ENCODE measurements at regions not wholly inside any gene's neighbourhood (a gene's known extent, or its start where the extent isn't known, plus 50 kb on each side); places are given as distances from the start of the nearest gene placed in this dataset.
"Not testable (repeated sequence)": the region's sequence is repeated elsewhere in the genome, so short reads cannot be mapped to it uniquely, and the experiment has no call there.

DNA sequence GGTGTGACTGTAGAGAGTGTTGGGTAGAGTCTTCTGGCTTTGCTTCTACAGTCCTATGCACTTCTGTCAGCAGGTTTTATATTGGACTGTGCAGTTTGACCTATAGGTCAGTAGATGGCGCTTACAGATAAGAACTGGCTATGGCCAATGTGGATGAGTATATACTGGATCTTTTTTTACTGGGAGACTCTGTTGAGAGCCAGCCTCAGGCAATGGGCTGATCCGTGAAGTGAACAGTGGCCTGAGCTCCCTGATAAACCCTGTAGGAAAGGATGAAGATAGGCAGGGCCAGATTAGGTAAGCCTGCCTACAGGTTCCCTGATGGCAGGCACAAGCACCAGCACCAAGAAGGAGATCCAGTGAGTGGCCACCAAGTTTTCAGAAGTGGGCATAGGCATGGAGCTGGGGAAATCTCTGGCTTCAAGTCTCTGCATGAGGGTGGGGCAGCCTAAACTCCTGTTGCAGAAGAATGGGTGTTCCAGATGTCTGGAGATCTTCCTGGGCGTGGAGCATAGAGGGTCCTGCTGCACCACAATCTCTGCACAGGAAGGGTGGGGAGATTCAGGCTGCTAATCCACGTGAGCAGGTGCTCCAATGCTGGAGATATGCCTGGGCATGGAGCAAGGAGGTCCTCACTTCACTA is 326.0 kb upstream of the SGO1 start:
- CTCF ChIA-PET: no interaction called here
- Mint-ChIP-seq H3K27me3 (no peaks in the 10 kb centered on the region), H3K4me1 (no peaks in the 10 kb centered on the region), H3K9me3 (no peaks in the 10 kb centered on the region), H3K4me3 (no peak overlapping the region), H3K27ac (no peak overlapping the region), H3K36me3 (ENCODE audit: low read depth) (no peaks in the 10 kb centered on the region)
- POLR2A ChIA-PET: no interaction called here
- no peak for DNase-seq

DNA sequence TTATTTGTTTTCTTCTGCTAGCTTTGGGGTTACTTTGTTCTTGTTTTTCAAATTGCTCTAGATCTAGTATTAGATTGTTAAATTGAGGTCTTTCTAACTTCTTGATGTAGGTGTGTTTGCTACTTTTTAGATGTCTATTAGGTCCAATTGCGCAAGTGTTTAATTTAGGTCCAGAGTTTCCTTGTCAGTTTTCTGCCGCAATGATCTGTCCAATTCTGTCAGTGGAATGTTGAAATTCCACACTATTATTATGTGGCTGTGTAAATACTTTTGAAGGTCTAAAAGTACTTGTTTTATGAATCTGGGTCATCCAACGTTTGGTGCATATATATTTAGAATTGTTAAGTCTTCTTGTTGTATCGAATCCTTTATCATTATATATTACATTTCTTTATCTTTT is 324.4 kb upstream of the SGO1 start:
- CTCF ChIA-PET: no interaction called here
- no peaks in the 10 kb centered on the region for H3K27me3 Mint-ChIP-seq
- no peak for DNase-seq
- no peaks in the 10 kb centered on the region for H3K4me1 Mint-ChIP-seq
- no peaks in the 10 kb centered on the region for H3K9me3 Mint-ChIP-seq
- H3K36me3 Mint-ChIP-seq (ENCODE audit: low read depth): no peaks in the 10 kb centered on the region
- POLR2A ChIA-PET: no interaction called here
- H3K27ac Mint-ChIP-seq: no peak overlapping the region
- no peak overlapping the region for H3K4me3 Mint-ChIP-seq

DNA sequence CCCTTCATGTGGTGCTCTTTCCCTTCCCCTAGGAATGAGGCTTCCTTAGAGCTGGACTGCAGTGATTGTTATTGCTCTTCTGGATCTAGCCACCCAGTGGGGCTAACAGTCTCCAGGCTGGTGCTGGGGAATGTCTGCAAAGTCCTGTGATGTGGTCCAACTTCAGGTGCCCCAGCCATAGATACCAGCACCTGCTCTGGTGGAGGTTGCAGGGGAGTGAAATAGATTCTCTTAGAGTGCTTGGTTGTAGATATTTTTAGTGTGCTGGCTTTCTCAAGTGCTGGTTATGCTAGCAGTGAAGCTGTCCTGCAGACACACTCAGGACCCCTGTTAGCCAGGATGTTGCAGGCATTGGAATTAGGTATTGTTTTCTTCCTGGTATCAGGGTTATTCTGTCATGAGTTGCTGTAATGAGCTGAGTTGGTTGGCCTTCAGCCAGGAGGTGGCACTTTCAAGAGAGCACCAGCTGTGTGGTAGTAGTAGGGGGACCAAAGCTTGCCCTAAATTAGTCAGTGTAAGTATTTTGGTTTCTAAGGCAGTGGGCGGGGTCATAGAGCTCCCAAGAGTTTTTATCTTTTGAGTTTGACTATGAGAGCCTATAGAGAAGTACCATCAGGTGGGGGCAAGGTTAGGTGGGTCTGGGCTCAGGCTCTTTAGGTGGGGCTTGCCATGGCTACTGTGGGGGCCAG is 317.5 kb upstream of the SGO1 start:
- DNase-seq: no peak
- ChIA-PET POLR2A (no interaction called here), CTCF (no interaction called here)
- no peaks in the 10 kb centered on the region for H3K4me1 Mint-ChIP-seq
- H3K9me3 Mint-ChIP-seq: peaks cover 6% of the 10 kb centered on the region
- H3K27ac Mint-ChIP-seq: no peak overlapping the region
- no peaks in the 10 kb centered on the region for H3K27me3 Mint-ChIP-seq
- no peaks in the 10 kb centered on the region for H3K36me3 Mint-ChIP-seq (ENCODE audit: low read depth)
- H3K4me3 Mint-ChIP-seq: no peak overlapping the region

DNA sequence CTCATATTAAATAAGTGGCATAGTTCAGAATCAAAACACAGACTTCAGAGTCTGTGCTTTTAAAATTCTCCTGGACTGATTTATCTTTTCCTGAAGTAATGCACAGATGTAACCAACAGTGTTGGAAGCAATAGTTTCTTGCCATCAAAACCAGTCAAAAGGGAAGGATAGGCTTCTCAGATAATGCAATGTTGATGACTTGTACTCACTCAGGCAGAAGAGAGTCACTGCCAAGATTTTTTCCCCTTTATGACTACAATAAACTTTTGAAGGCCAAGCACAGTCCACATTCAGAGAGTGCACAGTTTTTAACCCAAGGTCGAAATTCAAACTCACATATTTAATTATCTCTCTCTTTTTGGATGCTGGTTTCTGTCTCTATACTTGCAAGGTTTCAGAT is 305.0 kb upstream of the SGO1 start:
- no peak overlapping the region for H3K27ac Mint-ChIP-seq
- no peaks in the 10 kb centered on the region for H3K4me1 Mint-ChIP-seq
- H3K4me3 Mint-ChIP-seq: no peak overlapping the region
- H3K9me3 Mint-ChIP-seq: no peaks in the 10 kb centered on the region
- H3K27me3 Mint-ChIP-seq: no peaks in the 10 kb centered on the region
- ChIA-PET POLR2A (no interaction called here), CTCF (no interaction called here)
- no peaks in the 10 kb centered on the region for H3K36me3 Mint-ChIP-seq (ENCODE audit: low read depth)
- DNase-seq: no peak

DNA sequence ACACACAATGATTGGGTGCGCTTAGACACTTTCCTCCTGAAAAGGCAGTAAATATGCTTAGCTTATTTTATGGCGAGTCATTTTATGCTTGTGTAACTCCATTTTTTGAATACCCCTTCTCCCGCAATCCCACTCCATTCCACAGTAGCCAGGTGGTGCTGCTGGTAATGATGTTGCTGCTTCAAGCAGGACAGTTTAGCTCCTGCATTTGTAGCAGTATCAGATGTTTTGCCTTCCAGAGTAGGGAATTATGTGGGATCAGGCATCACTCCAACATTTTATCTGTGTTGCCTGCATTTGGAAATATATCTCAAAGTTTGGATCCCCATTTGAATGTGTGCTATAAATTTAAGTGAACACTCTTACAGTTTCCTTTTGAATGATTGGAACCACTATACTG is 302.1 kb upstream of the SGO1 start:
- DNase-seq: no peak
- Mint-ChIP-seq H3K4me3 (no peak overlapping the region), H3K4me1 (no peaks in the 10 kb centered on the region), H3K27me3 (no peaks in the 10 kb centered on the region), H3K36me3 (ENCODE audit: low read depth) (no peaks in the 10 kb centered on the region), H3K27ac (no peak overlapping the region), H3K9me3 (no peaks in the 10 kb centered on the region)
- CTCF ChIA-PET: no interaction called here
- POLR2A ChIA-PET: no interaction called here

DNA sequence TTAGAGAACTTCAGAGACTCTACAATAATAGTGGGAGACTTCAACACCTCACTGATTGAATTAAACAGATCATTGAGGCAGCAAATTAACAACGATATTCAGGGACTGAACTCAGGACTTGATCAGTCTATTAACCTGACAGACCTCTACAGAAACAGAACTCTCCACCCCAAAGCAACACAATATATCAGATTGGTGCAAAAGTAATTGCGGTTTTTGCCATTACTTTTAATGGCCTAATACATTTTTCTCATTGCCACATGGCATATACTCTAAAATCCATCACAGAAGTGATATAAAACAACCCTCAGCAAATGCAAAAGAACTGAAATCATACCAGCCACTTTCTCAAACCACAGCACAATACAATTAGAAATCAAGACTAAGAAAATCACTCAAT is 298.1 kb upstream of the SGO1 start:
- H3K4me3 Mint-ChIP-seq: no peak overlapping the region
- DNase-seq: no peak
- H3K27me3 Mint-ChIP-seq: no peaks in the 10 kb centered on the region
- no peaks in the 10 kb centered on the region for H3K36me3 Mint-ChIP-seq (ENCODE audit: low read depth)
- CTCF ChIA-PET: no interaction called here
- no peaks in the 10 kb centered on the region for H3K4me1 Mint-ChIP-seq
- H3K9me3 Mint-ChIP-seq: no peaks in the 10 kb centered on the region
- no peak overlapping the region for H3K27ac Mint-ChIP-seq
- POLR2A ChIA-PET: no interaction called here

DNA sequence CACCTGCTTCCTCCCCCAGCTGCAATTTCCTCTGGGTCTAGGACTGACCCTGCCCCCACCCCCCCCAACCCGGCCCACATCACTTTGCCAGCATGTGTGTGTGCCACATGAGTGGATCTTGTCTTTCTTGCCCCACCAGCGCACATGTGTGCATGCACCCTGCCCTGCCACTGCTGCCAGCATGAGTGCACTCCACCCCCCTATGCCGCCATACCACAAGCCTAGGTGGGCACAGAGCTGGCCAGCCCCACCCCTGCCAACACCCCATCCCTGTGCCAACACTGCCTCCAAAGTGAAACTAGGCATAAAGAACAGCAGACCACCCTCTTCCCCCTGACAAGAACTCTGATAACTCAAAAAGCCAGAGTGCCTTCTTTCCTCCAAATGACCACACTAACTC is 296.3 kb upstream of the SGO1 start:
- CTCF ChIA-PET: no interaction called here
- H3K36me3 Mint-ChIP-seq (ENCODE audit: low read depth): no peaks in the 10 kb centered on the region
- H3K9me3 Mint-ChIP-seq: no peaks in the 10 kb centered on the region
- DNase-seq: no peak
- H3K4me3 Mint-ChIP-seq: no peak overlapping the region
- no peaks in the 10 kb centered on the region for H3K4me1 Mint-ChIP-seq
- POLR2A ChIA-PET: no interaction called here
- H3K27me3 Mint-ChIP-seq: no peaks in the 10 kb centered on the region
- H3K27ac Mint-ChIP-seq: no peak overlapping the region

DNA sequence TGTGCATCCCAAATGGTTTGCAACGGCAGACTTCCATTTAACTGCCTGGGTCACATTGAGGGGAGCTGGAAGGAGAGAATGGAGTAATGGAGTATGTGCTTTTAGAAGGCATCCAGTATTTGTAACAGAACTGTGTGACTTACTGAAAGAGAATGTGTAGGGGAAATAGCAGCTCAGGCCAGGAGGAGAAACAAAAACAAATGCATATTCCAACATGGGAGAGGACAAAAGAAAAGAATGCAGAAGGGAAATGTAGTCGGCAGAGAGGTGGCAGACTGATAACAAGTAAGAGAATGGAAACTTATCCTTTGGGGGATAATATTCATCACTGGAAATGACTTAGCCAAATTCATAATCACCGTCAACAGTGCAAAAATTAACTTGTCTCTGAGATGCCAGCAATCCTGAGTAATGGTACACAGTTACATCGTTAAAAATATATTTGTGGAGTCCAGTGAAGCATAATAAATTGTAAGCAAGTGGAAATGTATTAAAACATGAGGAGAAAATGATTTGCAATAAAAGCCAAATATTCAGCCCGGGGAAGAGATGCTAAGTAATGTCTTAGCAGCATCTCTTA is 294.9 kb upstream of the SGO1 start:
- no peak for DNase-seq
- H3K4me1 Mint-ChIP-seq: no peaks in the 10 kb centered on the region
- H3K9me3 Mint-ChIP-seq: peaks cover 2% of the 10 kb centered on the region
- no peak overlapping the region for H3K4me3 Mint-ChIP-seq
- ChIA-PET POLR2A (no interaction called here), CTCF (no interaction called here)
- no peaks in the 10 kb centered on the region for H3K36me3 Mint-ChIP-seq (ENCODE audit: low read depth)
- no peaks in the 10 kb centered on the region for H3K27me3 Mint-ChIP-seq
- H3K27ac Mint-ChIP-seq: no peak overlapping the region

DNA sequence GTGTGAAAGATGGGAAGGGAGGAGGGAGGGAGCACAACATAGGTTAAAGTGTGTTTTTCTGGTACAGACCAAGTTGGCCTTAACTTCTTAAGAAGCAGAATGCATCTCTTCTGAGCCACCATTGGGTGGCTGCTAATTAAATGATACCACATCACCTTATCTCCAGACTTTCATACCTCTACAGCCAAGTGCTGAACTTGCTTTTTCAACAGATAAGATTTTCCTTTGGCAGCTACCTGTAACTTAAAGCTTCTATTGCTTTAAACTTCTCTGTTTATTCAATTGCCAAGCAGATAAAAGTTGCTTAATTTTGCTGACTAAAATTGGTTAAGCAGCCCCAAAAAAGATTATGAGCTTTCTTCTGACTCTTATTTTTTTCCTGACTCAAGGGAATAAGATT is 292.4 kb upstream of the SGO1 start:
- H3K4me1 Mint-ChIP-seq: no peaks in the 10 kb centered on the region

DNA sequence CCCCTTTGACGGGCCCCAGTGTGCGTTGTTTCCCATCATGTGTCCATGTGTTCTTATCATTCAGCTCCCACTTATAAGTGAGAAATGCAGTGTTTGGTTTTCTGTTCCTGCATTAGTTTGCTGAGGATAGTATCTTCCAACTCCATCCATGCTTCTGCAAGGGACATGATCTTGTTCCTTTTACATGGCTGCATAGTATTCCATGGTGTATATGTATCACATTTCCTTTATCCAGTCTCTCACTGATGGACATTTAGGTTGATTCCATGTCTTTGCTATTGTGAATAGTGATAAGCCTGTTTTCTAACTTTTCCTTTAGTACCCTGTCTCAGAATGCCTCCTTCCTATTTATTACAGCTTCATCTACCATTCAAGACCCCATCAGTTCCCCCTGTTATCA is 278.2 kb upstream of the SGO1 start:
- H3K36me3 Mint-ChIP-seq (ENCODE audit: low read depth); CTCF ChIA-PET; DNase-seq; H3K4me3 Mint-ChIP-seq; POLR2A ChIA-PET; H3K4me1 Mint-ChIP-seq; H3K27me3 Mint-ChIP-seq; H3K27ac Mint-ChIP-seq: not testable (repeated sequence)
- H3K9me3 Mint-ChIP-seq: peaks cover 10% of the 10 kb centered on the region

More for the DNA sequence above, 292.4 kb upstream of the SGO1 start:
- no peak for DNase-seq
- ChIA-PET POLR2A (no interaction called here), CTCF (no interaction called here)
- peaks cover 2% of the 10 kb centered on the region for H3K9me3 Mint-ChIP-seq
- H3K27me3 Mint-ChIP-seq: no peaks in the 10 kb centered on the region
- H3K4me3 Mint-ChIP-seq: no peak overlapping the region
- no peak overlapping the region for H3K27ac Mint-ChIP-seq
- H3K36me3 Mint-ChIP-seq (ENCODE audit: low read depth): no peaks in the 10 kb centered on the region

DNA sequence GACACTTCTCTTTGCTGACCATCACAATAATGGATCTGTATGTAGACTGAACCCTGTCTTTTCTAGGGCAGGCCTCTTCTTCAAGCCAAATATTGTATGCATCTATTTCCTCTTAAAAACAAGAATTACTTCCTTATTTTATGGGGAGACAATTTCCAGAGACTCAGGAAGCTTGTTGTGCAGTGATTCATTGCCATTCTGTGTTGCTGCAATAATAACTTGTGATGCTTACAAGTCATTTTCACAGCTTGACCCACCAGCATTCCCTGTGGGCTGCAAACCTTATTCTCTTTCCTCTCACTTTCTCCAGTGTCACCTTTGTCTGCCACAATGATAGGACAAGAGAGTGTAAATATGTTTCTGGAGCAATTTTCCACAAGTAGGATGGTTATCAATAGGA is 276.7 kb upstream of the SGO1 start:
- DNase-seq: no peak
- Mint-ChIP-seq H3K4me3 (no peak overlapping the region), H3K4me1 (no peaks in the 10 kb centered on the region), H3K36me3 (ENCODE audit: low read depth) (no peaks in the 10 kb centered on the region), H3K27ac (no peak overlapping the region), H3K27me3 (no peaks in the 10 kb centered on the region), H3K9me3 (peaks cover 8% of the 10 kb centered on the region)
- CTCF ChIA-PET: no interaction called here
- POLR2A ChIA-PET: no interaction called here

DNA sequence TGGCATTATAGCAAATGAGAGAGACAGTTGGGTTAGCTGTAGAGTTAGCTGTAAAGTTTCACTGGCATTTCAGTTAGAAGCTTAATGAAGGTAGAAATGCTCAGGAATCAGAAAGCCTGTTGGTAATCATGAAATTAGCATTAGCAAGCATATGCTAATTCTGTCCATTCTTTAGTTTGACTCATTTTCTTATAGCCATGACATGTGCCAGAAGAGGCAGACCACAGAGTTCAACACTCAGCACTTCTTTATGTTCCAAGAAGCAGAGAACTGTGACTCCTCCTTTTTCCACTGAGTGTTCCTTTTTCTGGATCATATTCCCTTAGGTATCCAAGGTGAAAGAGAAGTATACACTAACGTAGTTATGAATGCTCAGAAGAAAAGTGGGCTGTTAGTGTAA is 276.2 kb upstream of the SGO1 start:
- DNase-seq: no peak
- H3K4me1 Mint-ChIP-seq: no peaks in the 10 kb centered on the region
- ChIA-PET CTCF (no interaction called here), POLR2A (no interaction called here)
- no peaks in the 10 kb centered on the region for H3K27me3 Mint-ChIP-seq
- no peaks in the 10 kb centered on the region for H3K36me3 Mint-ChIP-seq (ENCODE audit: low read depth)
- peaks cover 4% of the 10 kb centered on the region for H3K9me3 Mint-ChIP-seq
- H3K27ac Mint-ChIP-seq: no peak overlapping the region
- H3K4me3 Mint-ChIP-seq: no peak overlapping the region

DNA sequence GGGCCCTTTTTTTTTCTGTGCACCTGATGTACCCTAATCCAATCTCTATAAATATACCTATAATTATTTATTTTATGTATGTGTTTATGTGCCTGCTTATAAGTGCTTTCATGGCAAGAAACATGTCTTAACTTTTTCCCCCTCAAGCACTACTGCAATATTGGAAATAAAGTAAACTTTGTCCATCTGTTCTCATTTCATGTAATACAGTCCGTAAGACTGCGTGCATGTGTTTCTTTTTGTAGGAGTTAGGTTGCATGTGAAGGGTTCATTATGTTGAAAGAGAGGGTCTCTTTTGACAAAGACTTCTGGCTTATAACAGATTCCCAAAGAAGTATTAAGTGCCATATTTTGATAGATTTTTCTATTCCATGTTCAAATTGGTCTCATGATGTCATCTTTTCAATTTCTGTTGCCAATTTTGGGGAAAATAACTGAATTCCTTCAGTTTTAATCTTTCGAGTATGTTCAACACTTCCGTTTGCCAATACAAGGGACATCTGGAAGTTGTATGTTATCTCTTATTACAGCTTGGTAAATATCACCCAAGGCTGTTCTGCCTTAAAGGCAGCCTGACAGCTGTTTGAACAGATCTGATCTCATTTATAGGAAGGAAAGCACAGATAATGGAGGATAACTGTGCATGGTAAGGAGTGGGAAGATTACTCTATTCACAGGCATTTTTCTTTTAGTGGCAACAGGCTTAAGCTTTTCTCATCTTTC is 273.1 kb upstream of the SGO1 start:
- Mint-ChIP-seq H3K27me3 (no peaks in the 10 kb centered on the region), H3K27ac (no peak overlapping the region), H3K4me1 (no peaks in the 10 kb centered on the region), H3K4me3 (no peak overlapping the region), H3K36me3 (ENCODE audit: low read depth) (no peaks in the 10 kb centered on the region), H3K9me3 (peaks cover 3% of the 10 kb centered on the region)
- ChIA-PET POLR2A (no interaction called here), CTCF (no interaction called here)
- DNase-seq: no peak

DNA sequence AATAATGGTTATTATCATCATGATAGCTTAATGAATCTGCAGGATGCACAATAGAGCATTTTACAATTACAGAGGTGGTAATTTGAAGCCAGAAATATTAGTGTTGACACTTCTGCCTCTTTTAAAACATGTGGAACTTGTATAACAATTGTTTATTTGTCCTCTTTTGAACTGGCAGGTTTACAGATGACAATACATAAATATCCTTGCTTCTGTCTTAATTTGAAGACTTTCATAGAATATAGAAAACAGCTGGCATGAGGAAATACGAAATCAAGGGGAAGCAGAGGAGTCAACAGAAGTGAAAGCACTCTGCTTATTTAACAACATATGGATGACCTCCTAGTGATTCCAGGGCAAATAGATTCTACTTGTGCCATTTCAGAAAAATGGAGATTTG is 270.5 kb upstream of the SGO1 start:
- no peak for DNase-seq
- Mint-ChIP-seq H3K4me1 (no peaks in the 10 kb centered on the region), H3K27ac (no peak overlapping the region), H3K27me3 (no peaks in the 10 kb centered on the region), H3K36me3 (ENCODE audit: low read depth) (no peaks in the 10 kb centered on the region), H3K9me3 (peaks cover 4% of the 10 kb centered on the region), H3K4me3 (no peak overlapping the region)
- ChIA-PET POLR2A (no interaction called here), CTCF (no interaction called here)

Data from activated CD4-positive, alpha-beta memory T cell treated with anti-CD3 and anti-CD28 coated beads, Interleukin-2, amount 10 ng/mL, durations not matched to agents 7 days and 5 days (primary cell).